ENCODE measurements at regions not wholly inside any gene's neighbourhood (a gene's known extent, or its start where the extent isn't known, plus 50 kb on each side); places are given as distances from the start of the nearest gene placed in this dataset.
"Not testable (repeated sequence)": the region's sequence is repeated elsewhere in the genome, so short reads cannot be mapped to it uniquely, and the experiment has no call there.

DNA sequence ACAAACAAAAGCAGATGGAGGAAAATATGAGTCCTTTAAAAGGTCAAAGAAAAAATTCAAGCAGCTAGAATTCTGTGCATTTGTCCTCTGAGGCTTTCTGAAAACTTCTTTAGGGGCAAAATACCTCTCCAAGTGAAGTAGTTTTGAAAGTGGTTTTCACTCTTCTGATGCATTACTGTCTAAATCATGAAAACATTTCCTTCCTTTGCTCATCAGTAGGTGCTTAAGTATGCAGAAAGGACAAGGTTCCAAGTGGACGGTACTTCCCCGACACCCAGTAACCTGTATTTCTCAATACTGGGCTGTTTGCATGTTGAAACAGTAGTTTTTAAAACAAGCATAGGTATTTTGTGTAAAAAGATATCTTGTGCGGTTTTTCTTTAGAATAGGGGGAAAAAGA is 189.1 kb upstream of the ERBB4 start:
- DNase-seq (ENCODE audit: low read depth, low spot score), result no peak
- no peak overlapping the region for H3K4me3 ChIP-seq (ENCODE audit: low read length)

- no peak for DNase-seq (ENCODE audit: low read depth, low spot score)
- no peak overlapping the region for H3K4me3 ChIP-seq (ENCODE audit: low read length)
These were observed 187.8 kb upstream of the ERBB4 start for GRCh38 chr2:212726403-212726802.

- no peak for DNase-seq (ENCODE audit: low read depth, low spot score)
- no peak overlapping the region for H3K4me3 ChIP-seq (ENCODE audit: low read length)
These were observed 186.6 kb upstream of the ERBB4 start for GRCh38 chr2:212725180-212725579.

DNA sequence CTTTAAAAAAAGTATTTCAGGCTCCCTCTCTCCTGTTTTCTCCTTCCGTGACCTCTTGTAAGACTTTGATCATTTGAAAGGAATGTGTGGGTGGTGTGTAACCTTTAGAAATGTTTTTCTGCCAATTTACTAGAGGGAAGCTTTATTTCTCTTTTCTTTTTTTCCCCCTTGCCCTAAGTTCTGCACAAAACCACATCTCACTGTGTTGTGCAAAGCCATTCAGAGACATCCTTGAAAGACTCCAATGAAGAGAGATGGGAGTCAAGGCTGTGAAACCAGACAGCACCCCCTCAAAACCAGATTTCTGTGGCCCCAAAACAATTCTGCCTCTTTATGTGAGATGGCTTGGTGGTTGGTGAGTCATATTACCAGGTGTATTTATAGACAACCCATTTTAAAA is 184.6 kb upstream of the ERBB4 start:
- DNase-seq (ENCODE audit: low read depth, low spot score), result no peak
- no peak overlapping the region for H3K4me3 ChIP-seq (ENCODE audit: low read length)

- DNase-seq (ENCODE audit: low read depth, low spot score), result no peak
- no peak overlapping the region for H3K4me3 ChIP-seq (ENCODE audit: low read length)
These were observed 183.4 kb upstream of the ERBB4 start for GRCh38 chr2:212722046-212722445.

DNA sequence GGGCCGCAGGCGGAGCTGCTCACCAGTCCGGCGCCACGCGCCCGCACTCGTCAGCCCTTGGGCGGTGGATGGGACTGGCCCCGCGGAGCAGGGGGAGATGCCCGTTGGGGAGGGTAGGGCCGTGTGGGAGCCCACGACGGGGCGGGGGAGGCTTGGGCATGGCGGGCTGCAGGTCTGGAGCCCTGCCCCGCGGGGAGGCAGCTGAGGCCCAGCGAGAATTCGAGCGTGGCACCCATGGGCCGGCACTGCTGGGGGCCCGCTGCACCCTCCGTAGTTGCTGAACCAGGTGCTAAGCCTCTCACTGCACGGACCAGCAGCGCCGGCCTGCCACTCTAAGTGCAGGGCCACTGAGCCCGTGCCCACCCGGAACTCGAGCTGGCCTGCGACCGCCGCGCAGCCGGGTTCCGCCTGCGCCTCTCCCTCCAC is 182.4 kb upstream of the ERBB4 start:
- no peak overlapping the region for H3K4me3 ChIP-seq (ENCODE audit: low read length)
- no peak for DNase-seq (ENCODE audit: low read depth, low spot score)

DNA sequence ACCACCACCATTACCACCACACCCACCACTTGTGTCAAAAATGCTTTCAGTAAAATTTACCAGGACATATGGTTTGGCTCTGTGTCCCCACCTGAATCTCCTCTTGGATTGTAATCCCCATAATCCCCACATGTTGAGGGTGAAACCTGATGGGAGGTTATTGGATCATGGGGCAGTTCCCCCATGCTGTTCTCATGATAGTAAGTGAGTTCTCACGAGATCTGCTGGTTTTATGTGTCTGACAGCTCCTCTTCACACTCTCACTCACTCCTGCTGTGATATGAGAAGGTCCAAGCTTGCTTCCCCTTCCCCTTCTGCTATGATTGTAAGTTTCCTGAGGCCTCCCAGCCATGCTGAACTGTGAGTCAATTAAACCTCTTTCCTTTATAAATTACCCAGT is 176.8 kb upstream of the ERBB4 start:
- not testable (repeated sequence) for H3K4me3 ChIP-seq (ENCODE audit: low read length); DNase-seq (ENCODE audit: low read depth, low spot score)

- DNase-seq (ENCODE audit: low read depth, low spot score), result no peak
These were observed 175.1 kb upstream of the ERBB4 start for GRCh38 chr2:212713681-212714080.

GRCh38 chr2:212712991-212713390 is 174.4 kb upstream of the ERBB4 start:
- DNase-seq (ENCODE audit: low read depth, low spot score), result no peak

More at GRCh38 chr2:212713681-212714080, 175.1 kb upstream of the ERBB4 start:
- H3K4me3 ChIP-seq (ENCODE audit: low read length), result no peak overlapping the region

GRCh38 chr2:212712466-212712865 is 173.9 kb upstream of the ERBB4 start:
- DNase-seq (ENCODE audit: low read depth, low spot score), result no peak
- H3K4me3 ChIP-seq (ENCODE audit: low read length), result no peak overlapping the region

More at GRCh38 chr2:212712991-212713390, 174.4 kb upstream of the ERBB4 start:
- no peak overlapping the region for H3K4me3 ChIP-seq (ENCODE audit: low read length)

GRCh38 chr2:212711856-212712255 is 173.3 kb upstream of the ERBB4 start:
- no peak for DNase-seq (ENCODE audit: low read depth, low spot score)
- H3K4me3 ChIP-seq (ENCODE audit: low read length), result no peak overlapping the region

DNA sequence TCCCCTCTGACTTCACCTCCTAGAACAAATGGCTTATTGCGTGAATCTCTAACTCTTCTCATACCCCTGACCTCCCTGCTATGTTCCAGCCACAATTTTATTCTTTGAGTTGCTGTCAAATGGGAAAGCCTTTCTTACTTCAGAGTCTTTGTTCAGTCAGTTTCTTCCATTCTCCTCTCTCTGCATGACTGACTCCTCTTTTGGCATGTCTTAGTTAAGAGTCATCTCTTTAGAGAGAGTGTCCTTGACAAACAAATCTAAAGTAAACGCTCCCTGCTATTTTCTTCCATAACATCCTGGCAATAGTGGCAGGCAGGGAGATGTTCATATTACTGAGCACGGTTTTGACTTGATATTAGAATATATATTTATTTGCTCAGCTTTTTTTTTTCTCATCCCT is 170.7 kb upstream of the ERBB4 start:
- no peak for DNase-seq (ENCODE audit: low read depth, low spot score)
- H3K4me3 ChIP-seq (ENCODE audit: low read length), result no peak overlapping the region

- DNase-seq (ENCODE audit: low read depth, low spot score), result no peak
- no peak overlapping the region for H3K4me3 ChIP-seq (ENCODE audit: low read length)
These were observed 169.8 kb upstream of the ERBB4 start for GRCh38 chr2:212708355-212708754.

- H3K4me3 ChIP-seq (ENCODE audit: low read length), result no peak overlapping the region
- no peak for DNase-seq (ENCODE audit: low read depth, low spot score)
These were observed 156.8 kb upstream of the ERBB4 start for GRCh38 chr2:212695426-212695825.

- no peak for DNase-seq (ENCODE audit: low read depth, low spot score)
- no peak overlapping the region for H3K4me3 ChIP-seq (ENCODE audit: low read length)
These were observed 155.8 kb upstream of the ERBB4 start for GRCh38 chr2:212694398-212694797.

GRCh38 chr2:212692466-212692865 is 153.9 kb upstream of the ERBB4 start:
- no peak for DNase-seq (ENCODE audit: low read depth, low spot score)
- no peak overlapping the region for H3K4me3 ChIP-seq (ENCODE audit: low read length)

GRCh38 chr2:212686285-212686895 is 147.8 kb upstream of the ERBB4 start:
- H3K4me3 ChIP-seq (ENCODE audit: low read length), result no peak overlapping the region

GRCh38 chr2:212683346-212684097 is 144.9 kb upstream of the ERBB4 start:
- no peak for DNase-seq (ENCODE audit: low read depth, low spot score)

More at GRCh38 chr2:212686285-212686895, 147.8 kb upstream of the ERBB4 start:
- peak; percentile 81 for DNase-seq (ENCODE audit: low read depth, low spot score)

DNA sequence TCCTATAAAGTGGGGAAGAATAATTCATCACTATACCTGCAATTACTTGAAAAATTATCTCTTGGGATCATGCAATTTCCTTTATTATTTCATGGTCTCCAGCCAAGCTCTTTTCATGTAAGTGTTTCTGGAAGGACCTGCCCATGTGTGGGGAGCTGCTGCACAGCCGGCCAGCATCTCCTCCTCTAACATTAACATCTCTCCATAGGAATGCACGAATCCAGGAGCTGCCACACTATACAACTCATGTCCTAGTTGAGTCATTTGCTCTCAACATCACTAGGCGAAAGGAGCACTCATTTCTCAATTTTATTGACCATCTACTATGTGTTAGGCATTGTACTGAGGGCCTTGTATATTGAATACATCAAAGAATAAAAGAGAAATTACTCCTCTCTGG is 144.3 kb upstream of the ERBB4 start:
- DNase-seq (ENCODE audit: low read depth, low spot score), result no peak

More at GRCh38 chr2:212683346-212684097, 144.9 kb upstream of the ERBB4 start:
- H3K4me3 ChIP-seq (ENCODE audit: low read length), result no peak overlapping the region

DNA sequence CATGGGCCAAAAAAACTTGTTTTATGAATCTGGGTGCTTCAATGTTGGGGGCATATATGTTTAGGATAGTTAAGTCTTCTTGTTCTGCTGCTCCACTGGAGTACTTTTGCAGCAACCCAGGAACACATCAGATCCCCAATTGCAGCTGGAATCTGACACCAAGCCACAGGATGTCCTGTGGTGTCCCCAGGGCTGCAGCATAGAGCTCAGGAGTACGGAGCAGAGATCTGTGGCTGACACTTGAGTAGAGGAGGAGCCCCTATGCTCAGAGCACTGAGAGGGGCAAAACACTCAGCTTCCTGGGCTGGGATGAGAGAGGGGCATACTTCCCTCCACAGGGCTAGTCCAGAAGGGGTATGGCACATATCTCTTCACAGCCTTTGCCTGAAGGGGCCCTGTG is 138.9 kb upstream of the ERBB4 start:
- H3K4me3 ChIP-seq (ENCODE audit: low read length), result no peak overlapping the region
- DNase-seq (ENCODE audit: low read depth, low spot score), result no peak

More for the DNA sequence above, 144.3 kb upstream of the ERBB4 start:
- H3K4me3 ChIP-seq (ENCODE audit: low read length), result no peak overlapping the region

- no peak for DNase-seq (ENCODE audit: low read depth, low spot score)
- H3K4me3 ChIP-seq (ENCODE audit: low read length), result no peak overlapping the region
These were observed 133.6 kb upstream of the ERBB4 start for GRCh38 chr2:212672186-212672585.
